Neural progenitor cell (in vitro differentiated cells): ENCODE measurements at regions not wholly inside any gene's neighbourhood (a gene's known extent, or its start where the extent isn't known, plus 50 kb on each side); places are given as distances from the start of the nearest gene placed in this dataset.

Experiments used
- CTCF ChIP-seq: fragments of 200-600 bp; sonication (generic); IDR thresholded peaks from 2 replicates; pipeline ENCODE4 v1.5.1; 2017; ENCODE audit warnings: antibody characterized with exemption, mild to moderate bottlenecking
- EZH2 ChIP-seq: fragments of 200-600 bp; sonication (generic); IDR thresholded peaks from 2 replicates; pipeline ENCODE4 v1.6.1; 2017; ENCODE audit warnings: antibody characterized with exemption, mild to moderate bottlenecking, moderate library complexity

GRCh38 chr20:62573817-62574216 lies 68.5 kb upstream of the SLCO4A1 start:
- no peak for TF ChIP-seq CTCF
- TF ChIP-seq EZH2 = no peak
